GM12872 (cell line): ENCODE measurements at regions not wholly inside any gene's neighbourhood (a gene's known extent, or its start where the extent isn't known, plus 50 kb on each side); places are given as distances from the start of the nearest gene placed in this dataset.

Experiments
- TF ChIP-seq, protein P1 (sequence below): IDR thresholded peaks from 3 replicates; pipeline ENCODE4 v1.5.1; 2011; ENCODE audit warnings: low read depth, mild to moderate bottlenecking, low read length, moderate library complexity; ENCODE audit not compliant: insufficient read depth

DNA sequence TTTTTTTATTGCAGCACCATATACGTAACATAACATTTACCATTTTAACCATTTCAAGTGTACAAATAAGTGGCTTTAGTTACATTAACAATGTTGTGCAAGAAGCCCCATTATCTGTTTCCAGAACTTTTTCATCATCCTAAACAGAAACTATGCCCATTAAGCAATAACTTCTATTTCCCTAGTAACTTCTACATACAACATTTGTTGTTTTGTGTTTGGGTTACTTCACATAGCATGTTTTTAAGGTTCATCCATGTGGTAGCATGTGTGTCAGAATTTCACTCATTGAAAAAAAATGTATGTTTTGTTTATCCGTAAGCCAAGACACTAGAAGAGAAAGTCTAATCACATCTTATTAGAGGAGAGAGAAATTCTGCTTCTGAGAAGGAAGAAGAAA, 450.5 kb upstream of the PDZRN3 start:
- TF ChIP-seq, protein P1, sequence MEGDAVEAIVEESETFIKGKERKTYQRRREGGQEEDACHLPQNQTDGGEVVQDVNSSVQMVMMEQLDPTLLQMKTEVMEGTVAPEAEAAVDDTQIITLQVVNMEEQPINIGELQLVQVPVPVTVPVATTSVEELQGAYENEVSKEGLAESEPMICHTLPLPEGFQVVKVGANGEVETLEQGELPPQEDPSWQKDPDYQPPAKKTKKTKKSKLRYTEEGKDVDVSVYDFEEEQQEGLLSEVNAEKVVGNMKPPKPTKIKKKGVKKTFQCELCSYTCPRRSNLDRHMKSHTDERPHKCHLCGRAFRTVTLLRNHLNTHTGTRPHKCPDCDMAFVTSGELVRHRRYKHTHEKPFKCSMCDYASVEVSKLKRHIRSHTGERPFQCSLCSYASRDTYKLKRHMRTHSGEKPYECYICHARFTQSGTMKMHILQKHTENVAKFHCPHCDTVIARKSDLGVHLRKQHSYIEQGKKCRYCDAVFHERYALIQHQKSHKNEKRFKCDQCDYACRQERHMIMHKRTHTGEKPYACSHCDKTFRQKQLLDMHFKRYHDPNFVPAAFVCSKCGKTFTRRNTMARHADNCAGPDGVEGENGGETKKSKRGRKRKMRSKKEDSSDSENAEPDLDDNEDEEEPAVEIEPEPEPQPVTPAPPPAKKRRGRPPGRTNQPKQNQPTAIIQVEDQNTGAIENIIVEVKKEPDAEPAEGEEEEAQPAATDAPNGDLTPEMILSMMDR = no peak

DNA sequence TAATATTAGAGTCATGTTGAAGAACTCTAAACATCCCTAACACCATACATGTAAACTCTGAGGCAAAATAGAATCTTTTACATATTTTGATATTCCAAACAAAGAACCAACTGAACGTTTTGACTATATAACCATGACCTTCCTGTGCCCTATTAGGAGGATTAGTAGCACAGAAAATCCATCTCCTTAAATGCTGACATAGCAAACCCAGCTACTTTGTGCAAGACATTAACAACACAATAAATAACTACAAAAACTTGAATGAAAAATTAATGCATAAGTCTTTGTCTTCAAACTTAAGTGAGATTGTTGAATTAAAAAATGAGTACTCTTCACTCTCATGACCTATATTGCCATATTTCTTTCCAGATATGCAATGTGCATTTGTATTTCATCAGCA, 450.0 kb upstream of the PDZRN3 start:
- TF ChIP-seq, protein P1 = no peak

DNA sequence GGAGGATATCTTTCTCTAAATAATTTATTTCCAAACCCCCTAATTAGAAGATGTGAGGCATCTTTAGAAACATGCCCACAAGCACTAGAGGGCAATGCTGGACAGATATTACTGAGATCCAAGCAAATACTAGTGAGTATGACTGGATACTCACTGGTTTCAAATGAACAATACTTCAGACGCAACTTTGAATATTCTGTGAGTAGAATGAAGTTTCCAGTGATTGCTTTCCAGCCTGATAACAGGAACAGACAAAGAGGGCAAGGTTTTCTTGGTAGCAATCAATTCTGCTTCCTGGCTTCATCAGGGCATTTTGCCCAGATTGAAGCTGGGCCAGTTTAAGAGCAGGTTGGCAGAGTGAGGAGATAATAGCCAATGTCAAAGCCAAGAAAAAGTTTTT, 442.6 kb upstream of the PDZRN3 start:
- TF ChIP-seq, protein P1 = no peak

DNA sequence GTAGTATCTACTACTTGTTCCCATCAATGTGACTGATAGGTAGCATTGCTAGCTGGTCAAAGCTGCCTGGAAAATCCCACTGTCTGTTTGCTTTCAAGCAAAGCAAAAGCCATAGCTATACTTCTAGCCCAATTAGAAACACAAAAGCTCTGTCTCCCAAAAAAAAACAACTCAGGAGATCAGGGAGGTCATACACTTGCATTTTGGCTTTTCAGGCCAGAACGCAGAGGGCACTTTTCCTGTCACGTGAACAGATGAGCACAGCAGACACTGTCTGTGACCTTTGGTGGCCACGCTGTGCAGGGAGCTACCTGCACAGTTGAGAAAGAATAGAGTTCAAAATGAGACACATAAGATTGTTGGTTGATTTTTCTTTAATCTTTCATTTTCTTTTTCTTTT, 441.7 kb upstream of the PDZRN3 start:
- TF ChIP-seq, protein P1 = no peak

DNA sequence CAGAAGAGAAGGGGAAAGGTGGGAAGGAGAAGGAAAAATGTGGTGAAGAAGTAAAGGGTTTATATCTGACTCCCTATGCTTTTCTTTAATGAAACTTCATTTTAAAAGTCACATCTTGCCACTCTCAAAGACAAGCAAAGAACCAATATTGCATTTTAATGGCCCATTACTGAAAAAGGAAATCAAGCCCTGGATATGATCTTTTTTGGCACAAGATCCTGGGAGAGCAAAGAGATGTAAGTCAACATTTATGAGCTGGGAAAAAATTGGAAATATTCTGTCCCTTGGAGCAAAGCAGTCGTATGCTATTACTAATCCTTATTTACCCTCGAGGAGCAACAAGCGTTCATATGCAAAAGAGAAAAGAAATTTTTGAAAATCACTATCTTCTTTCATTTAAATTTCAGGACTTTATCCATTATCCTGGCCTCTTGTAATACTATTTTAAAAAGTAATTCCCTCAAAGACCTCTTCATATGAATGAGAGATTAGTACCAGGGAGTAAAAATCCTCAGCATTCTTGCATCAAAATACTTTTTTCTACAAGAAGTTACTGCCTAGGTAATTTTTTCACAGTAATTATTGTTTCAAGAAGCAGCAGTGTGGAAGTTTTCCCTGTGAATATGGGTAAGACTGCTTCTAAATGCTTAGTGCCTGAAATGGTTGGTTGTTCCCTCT, 435.3 kb upstream of the PDZRN3 start:
- TF ChIP-seq, protein P1 = no peak

DNA sequence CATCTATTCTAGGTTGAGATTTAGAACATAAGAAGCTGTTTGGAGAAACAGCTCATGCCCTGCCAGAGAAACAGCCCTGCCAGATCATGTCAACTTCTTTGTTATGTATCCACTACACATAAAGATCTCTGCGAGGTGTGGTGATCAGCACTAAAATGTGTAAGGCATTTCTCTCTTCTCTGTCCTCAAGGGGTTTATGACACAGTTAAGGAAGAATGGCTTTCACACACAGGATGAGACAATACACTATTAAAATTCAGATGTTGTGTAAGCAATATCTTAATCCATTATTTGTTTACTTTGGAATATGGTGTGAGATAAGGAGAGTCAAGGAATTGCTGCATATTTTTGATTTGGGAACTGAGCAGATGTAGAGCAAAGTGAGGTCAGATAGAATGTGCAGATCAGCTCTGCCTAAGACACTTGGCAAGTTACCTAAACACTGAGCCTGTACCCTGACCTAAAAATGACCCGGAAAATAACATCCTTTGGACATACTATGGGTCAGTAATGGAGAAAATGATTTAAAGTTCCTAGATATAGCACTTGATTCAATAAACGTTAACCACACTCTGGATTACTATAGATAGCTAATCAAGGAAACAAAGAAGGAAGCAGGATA, 434.7 kb upstream of the PDZRN3 start:
- TF ChIP-seq, protein P1 = no peak

DNA sequence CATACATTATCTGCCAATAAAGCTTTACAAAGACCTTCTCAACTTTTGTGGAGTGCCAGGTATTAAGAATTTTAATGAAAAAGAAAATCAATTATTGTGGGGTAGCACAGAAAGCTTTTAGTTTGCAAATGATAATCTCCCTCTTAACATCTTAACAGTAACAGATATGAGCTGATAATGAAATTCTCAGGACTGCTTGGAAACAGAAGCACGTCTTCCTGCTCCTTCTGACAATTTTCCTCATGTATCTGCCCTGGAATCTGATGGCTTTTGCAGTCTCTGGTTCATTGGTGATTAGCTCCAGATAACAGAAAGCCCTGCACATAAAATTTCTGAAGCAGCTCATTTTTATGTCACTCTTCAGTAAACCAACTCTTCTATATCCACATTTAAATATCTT, 432.4 kb upstream of the PDZRN3 start:
- TF ChIP-seq, protein P1 = no peak
